Endodermal cell (in vitro differentiated cells): ENCODE measurements at regions not wholly inside any gene's neighbourhood (a gene's known extent, or its start where the extent isn't known, plus 50 kb on each side); places are given as distances from the start of the nearest gene placed in this dataset.

ENCODE experiments used
- DNase-seq: peaks from one replicate; pipeline ENCODE4 v3.0.0-alpha.2; 2017
- H3K27ac ChIP-seq: 2 replicates; pipeline ENCODE4 v1.5.1; 2013; ENCODE audit warnings: mild to moderate bottlenecking, low read depth, low read length, moderate library complexity
- H3K27me3 ChIP-seq: 2 replicates; pipeline ENCODE4 v1.6.1; 2013; ENCODE audit warnings: mild to moderate bottlenecking, low read length, moderate library complexity; ENCODE audit not compliant: insufficient read depth, control insufficient read depth, poor library complexity, severe bottlenecking
- H3K36me3 ChIP-seq: 2 replicates; pipeline ENCODE4 v1.7.0; 2013; ENCODE audit warnings: mild to moderate bottlenecking, low read length, moderate library complexity; ENCODE audit not compliant: control insufficient read depth, insufficient read depth
- H3K4me1 ChIP-seq: one replicate; pipeline ENCODE4 v1.7.0; 2013; ENCODE audit warnings: low read length; ENCODE audit not compliant: control insufficient read depth, insufficient read depth
- H3K4me3 ChIP-seq: 2 replicates; pipeline ENCODE4 v1.5.1; 2013; ENCODE audit warnings: mild to moderate bottlenecking, low read length, moderate library complexity
- H3K9ac ChIP-seq: 2 replicates; pipeline ENCODE4 v1.6.1; 2013; ENCODE audit warnings: mild to moderate bottlenecking, low read length, moderate library complexity; ENCODE audit not compliant: poor library complexity, severe bottlenecking; ENCODE audit errors: extremely low read depth
- H3K9me3 ChIP-seq: 2 replicates; pipeline ENCODE4 v1.6.1; 2013; ENCODE audit warnings: mild to moderate bottlenecking, low read length, moderate library complexity; ENCODE audit not compliant: control insufficient read depth
- H3K27ac Mint-ChIP-seq: 2 replicates; pipeline ENCODE4 v1.8.0; 2020; ENCODE audit warnings: mixed read lengths
- H3K27me3 Mint-ChIP-seq: 2 replicates; pipeline ENCODE4 v1.8.0; 2021; ENCODE audit warnings: mild to moderate bottlenecking, mixed read lengths; ENCODE audit not compliant: insufficient read depth
- H3K36me3 Mint-ChIP-seq: 2 replicates; pipeline ENCODE4 v1.8.0; 2020; ENCODE audit warnings: low read depth, mixed read lengths
- H3K4me1 Mint-ChIP-seq: 2 replicates; pipeline ENCODE4 v1.8.0; 2020; ENCODE audit warnings: mixed read lengths
- H3K4me3 Mint-ChIP-seq: 2 replicates; pipeline ENCODE4 v1.8.0; 2020; ENCODE audit warnings: mild to moderate bottlenecking, moderate library complexity, mixed read lengths
- H3K9me3 Mint-ChIP-seq: 2 replicates; pipeline ENCODE4 v1.8.0; 2020; ENCODE audit warnings: mild to moderate bottlenecking, mixed read lengths
- WGBS, 2 experiments: methylation state at CpG; one replicate each; pipeline versions ENCODE4 v1.1.5 to v1.1.7; 2013; ENCODE audit warnings: missing lambda C conversion rate in 2 of 2, mixed read lengths in 1 of 2; ENCODE audit not compliant: insufficient coverage in 1 of 2, insufficient read length in 1 of 2; 5-methylcytosine and 5-hydroxymethylcytosine counted together
- TF ChIP-seq, protein P1 (sequence below): fragments of 200-600 bp; sonication (generic); conservative IDR thresholded peaks from 2 replicates; pipeline ENCODE4 v1.5.0; 2021; ENCODE audit warnings: antibody characterized with exemption, mild to moderate bottlenecking

DNA sequence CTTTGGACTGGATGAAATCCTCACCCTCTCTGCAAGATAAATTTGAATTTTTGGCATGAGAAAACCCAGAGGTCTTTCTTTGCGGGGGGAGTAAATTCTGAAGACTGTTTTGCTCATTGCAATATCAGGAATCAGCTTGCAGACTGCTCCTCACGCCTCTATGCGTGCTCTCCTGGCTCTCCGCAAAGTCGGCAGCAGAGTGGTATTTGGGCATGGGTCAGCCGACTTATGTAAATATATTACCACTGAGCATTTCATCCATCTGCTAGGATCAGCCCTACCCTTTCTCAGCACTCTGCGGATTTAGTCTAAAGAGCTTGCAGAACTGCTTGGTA is 288.0 kb downstream of the ASMT start:
- Mint-ChIP-seq H3K27ac (no peak overlapping the region), H3K27me3 (no peaks in the 10 kb centered on the region), H3K36me3 (no peaks in the 10 kb centered on the region), H3K4me3 (no peak overlapping the region), H3K4me1 (peaks cover 10% of the 10 kb centered on the region), H3K9me3 (peaks cover 13% of the 10 kb centered on the region)
- Histone ChIP-seq H3K4me1 (peaks cover 4% of the 10 kb centered on the region), H3K36me3 (no peaks in the 10 kb centered on the region), H3K27ac (no peak overlapping the region), H3K27me3 (no peaks in the 10 kb centered on the region), H3K9me3 (no peaks in the 10 kb centered on the region), H3K4me3 (no peak overlapping the region), H3K9ac (no peak overlapping the region)
- TF ChIP-seq, protein P1, sequence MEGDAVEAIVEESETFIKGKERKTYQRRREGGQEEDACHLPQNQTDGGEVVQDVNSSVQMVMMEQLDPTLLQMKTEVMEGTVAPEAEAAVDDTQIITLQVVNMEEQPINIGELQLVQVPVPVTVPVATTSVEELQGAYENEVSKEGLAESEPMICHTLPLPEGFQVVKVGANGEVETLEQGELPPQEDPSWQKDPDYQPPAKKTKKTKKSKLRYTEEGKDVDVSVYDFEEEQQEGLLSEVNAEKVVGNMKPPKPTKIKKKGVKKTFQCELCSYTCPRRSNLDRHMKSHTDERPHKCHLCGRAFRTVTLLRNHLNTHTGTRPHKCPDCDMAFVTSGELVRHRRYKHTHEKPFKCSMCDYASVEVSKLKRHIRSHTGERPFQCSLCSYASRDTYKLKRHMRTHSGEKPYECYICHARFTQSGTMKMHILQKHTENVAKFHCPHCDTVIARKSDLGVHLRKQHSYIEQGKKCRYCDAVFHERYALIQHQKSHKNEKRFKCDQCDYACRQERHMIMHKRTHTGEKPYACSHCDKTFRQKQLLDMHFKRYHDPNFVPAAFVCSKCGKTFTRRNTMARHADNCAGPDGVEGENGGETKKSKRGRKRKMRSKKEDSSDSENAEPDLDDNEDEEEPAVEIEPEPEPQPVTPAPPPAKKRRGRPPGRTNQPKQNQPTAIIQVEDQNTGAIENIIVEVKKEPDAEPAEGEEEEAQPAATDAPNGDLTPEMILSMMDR: no peak
- DNase-seq: no peak
- WGBS, 2 experiments: 93 to 95% methylated on average over 6 to 7 of the region's 7 CpGs

DNA sequence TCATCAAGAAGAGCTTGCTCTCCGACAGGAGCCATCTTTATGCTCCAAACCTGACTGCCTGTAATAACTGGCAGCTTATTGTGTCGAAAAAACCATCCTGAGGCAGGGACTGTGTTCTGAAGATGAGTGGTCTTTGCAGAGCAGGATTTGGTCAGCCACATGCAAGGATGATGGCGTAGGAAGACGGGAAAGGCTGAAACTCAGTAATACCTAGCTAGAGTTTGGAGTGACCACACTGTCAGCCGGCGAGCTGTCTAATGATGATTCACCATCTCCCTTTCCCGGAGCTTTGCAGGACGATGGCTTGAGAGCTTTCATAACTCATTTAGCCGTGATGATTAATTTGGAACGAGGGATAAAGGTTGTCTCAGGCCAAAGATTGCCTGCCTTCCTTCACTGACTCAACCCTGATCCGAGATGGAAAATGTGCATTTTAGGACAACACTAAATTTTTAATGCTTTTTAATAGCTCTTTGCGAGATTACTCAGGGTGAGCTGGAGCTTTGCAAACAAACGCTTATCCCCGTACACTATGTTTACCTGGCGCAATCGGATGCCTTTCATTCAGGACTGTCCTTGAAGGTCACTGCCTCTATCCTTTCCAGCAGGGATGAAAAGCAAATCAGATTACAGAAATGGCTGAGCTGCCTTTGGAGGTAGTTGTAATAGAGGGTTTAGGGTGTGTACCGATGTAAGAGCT is 288.5 kb downstream of the ASMT start:
- peaks cover 13% of the 10 kb centered on the region for H3K9me3 Mint-ChIP-seq
- DNase-seq: no peak
- 92 to 93% methylated on average over 15 to 17 of the region's 17 CpGs for WGBS, 2 experiments
- no peak overlapping the region for H3K27ac Mint-ChIP-seq
- no peaks in the 10 kb centered on the region for H3K36me3 ChIP-seq
- no peak overlapping the region for H3K4me3 ChIP-seq
- H3K4me1 Mint-ChIP-seq: peaks cover 10% of the 10 kb centered on the region
- H3K27me3 Mint-ChIP-seq: peaks cover 2% of the 10 kb centered on the region
- H3K9ac ChIP-seq: no peak overlapping the region
- H3K4me3 Mint-ChIP-seq: no peak overlapping the region
- H3K4me1 ChIP-seq: peaks cover 4% of the 10 kb centered on the region
- TF ChIP-seq, protein P1: no peak
- H3K27ac ChIP-seq: no peak overlapping the region
- H3K9me3 ChIP-seq: no peaks in the 10 kb centered on the region
- no peaks in the 10 kb centered on the region for H3K27me3 ChIP-seq
- H3K36me3 Mint-ChIP-seq: no peaks in the 10 kb centered on the region

DNA sequence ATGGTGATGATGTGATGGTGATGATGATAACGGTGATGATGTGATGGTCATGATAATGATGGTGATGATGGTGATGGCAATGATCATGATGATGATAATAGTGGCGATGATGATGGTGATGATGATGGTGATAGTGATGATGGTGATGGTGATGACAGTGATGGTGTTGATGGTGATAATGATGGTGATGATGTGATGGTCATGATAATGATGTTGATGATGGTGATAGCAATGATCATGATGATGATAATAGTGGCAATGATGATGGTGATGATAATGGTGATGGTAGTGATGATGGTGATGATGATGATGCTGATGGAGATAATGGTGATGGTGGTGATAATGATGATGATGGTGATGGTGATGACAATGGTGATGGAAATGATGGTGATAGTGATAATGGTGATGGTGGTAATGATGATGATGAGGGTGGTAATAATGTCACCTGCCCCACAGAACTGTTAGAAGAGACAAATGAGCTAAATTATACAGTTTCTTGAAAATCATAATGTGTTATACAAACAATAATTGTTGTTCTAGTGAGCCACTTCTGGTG is 289.9 kb downstream of the ASMT start:
- TF ChIP-seq, protein P1: no peak
- no peak overlapping the region for H3K4me3 ChIP-seq
- Mint-ChIP-seq H3K9me3 (peaks cover 13% of the 10 kb centered on the region), H3K4me1 (peaks cover 5% of the 10 kb centered on the region), H3K27ac (no peak overlapping the region), H3K36me3 (no peaks in the 10 kb centered on the region), H3K27me3 (peaks cover 2% of the 10 kb centered on the region), H3K4me3 (no peak overlapping the region)
- no peaks in the 10 kb centered on the region for H3K9me3 ChIP-seq
- H3K9ac ChIP-seq: no peak overlapping the region
- DNase-seq: no peak
- 94 to 100% methylated on average over 2 of the region's 2 CpGs for WGBS, 2 experiments
- H3K4me1 ChIP-seq: peaks cover 2% of the 10 kb centered on the region
- H3K36me3 ChIP-seq: no peaks in the 10 kb centered on the region
- H3K27ac ChIP-seq: no peak overlapping the region
- H3K27me3 ChIP-seq: no peaks in the 10 kb centered on the region
